Stimulated activated naive CD8-positive, alpha-beta T cell treated with anti-CD3 and anti-CD28 coated beads, Interleukin-15, amount 100 ng/mL, for 72 hours (primary cell): ENCODE measurements at regions not wholly inside any gene's neighbourhood (a gene's known extent, or its start where the extent isn't known, plus 50 kb on each side); places are given as distances from the start of the nearest gene placed in this dataset.

Experiments
- ATAC-seq: fragments of 150-1000 bp; cut with Tn5 transposase; 2 replicates; pipeline ENCODE4 v1.10.0; 2021; ENCODE audit warnings: mild to moderate bottlenecking, moderate library complexity
- DNase-seq, 2 donors: peaks; one replicate each; pipeline ENCODE4 v3.0.0; 2021 to 2022
- H3K27ac Mint-ChIP-seq, 2 donors: one replicate each; pipeline ENCODE4 v1.8.0; 2022; ENCODE audit warnings: mild to moderate bottlenecking in 2 of 2, mixed read lengths in 2 of 2, moderate library complexity in 2 of 2
- H3K27me3 Mint-ChIP-seq: one replicate; pipeline ENCODE4 v1.8.0; 2022; ENCODE audit warnings: mixed read lengths
- H3K4me1 Mint-ChIP-seq: one replicate; pipeline ENCODE4 v1.8.0; 2022; ENCODE audit warnings: mild to moderate bottlenecking, mixed read lengths
- H3K4me3 Mint-ChIP-seq, 2 donors: one replicate each; pipeline ENCODE4 v1.8.0; 2022; ENCODE audit warnings: mild to moderate bottlenecking in 2 of 2, mixed read lengths in 2 of 2, moderate library complexity in 1 of 2
- H3K9me3 Mint-ChIP-seq, 2 donors: one replicate each; pipeline ENCODE4 v1.8.0; 2022; ENCODE audit warnings: mixed read lengths in 2 of 2

- DNase-seq (no peak), ATAC-seq (no peak)
- no peak overlapping the region for H3K27ac Mint-ChIP-seq
- H3K9me3 Mint-ChIP-seq = no peaks in the 10 kb centered on the region
- H3K4me1 Mint-ChIP-seq = peaks cover 4% of the 10 kb centered on the region
- no peaks in the 10 kb centered on the region for H3K27me3 Mint-ChIP-seq
- no peak overlapping the region for H3K4me3 Mint-ChIP-seq
Observed at GRCh38 chr4:163611784-163612445, 117.4 kb downstream of the TMA16 start.

- H3K27ac Mint-ChIP-seq = no peak overlapping the region
- H3K9me3 Mint-ChIP-seq = no peaks in the 10 kb centered on the region
- no peak overlapping the region for H3K4me3 Mint-ChIP-seq
- ATAC-seq (no peak), DNase-seq (no peak)
- H3K4me1 Mint-ChIP-seq = no peaks in the 10 kb centered on the region
- no peaks in the 10 kb centered on the region for H3K27me3 Mint-ChIP-seq
Observed at GRCh38 chr4:163612762-163613161, 118.3 kb downstream of the TMA16 start.

- ATAC-seq (no peak), DNase-seq (no peak)
- no peaks in the 10 kb centered on the region for H3K4me1 Mint-ChIP-seq
- no peak overlapping the region for H3K4me3 Mint-ChIP-seq
- H3K9me3 Mint-ChIP-seq = no peaks in the 10 kb centered on the region
- H3K27me3 Mint-ChIP-seq = no peaks in the 10 kb centered on the region
- H3K27ac Mint-ChIP-seq = no peak overlapping the region
Observed at GRCh38 chr4:163613383-163613782, 118.9 kb downstream of the TMA16 start.

- ATAC-seq (no peak), DNase-seq (no peak)
- Mint-ChIP-seq H3K27ac (no peak overlapping the region), H3K4me1 (no peaks in the 10 kb centered on the region), H3K4me3 (no peak overlapping the region), H3K27me3 (no peaks in the 10 kb centered on the region), H3K9me3 (no peaks in the 10 kb centered on the region)
Observed at GRCh38 chr4:163614866-163615265, 120.4 kb downstream of the TMA16 start.

GRCh38 chr4:163618845-163619244 lies 124.4 kb downstream of the TMA16 start:
- no peak overlapping the region for H3K27ac Mint-ChIP-seq
- no peak for DNase-seq
- no peaks in the 10 kb centered on the region for H3K4me1 Mint-ChIP-seq
- no peak overlapping the region for H3K4me3 Mint-ChIP-seq
- no peak for ATAC-seq
- H3K9me3 Mint-ChIP-seq = no peaks in the 10 kb centered on the region
- H3K27me3 Mint-ChIP-seq = no peaks in the 10 kb centered on the region

GRCh38 chr4:163620738-163621137 lies 126.2 kb downstream of the TMA16 start:
- ATAC-seq = no peak
- no peak for DNase-seq
- no peaks in the 10 kb centered on the region for H3K27me3 Mint-ChIP-seq
- H3K9me3 Mint-ChIP-seq = no peaks in the 10 kb centered on the region
- H3K4me3 Mint-ChIP-seq = no peak overlapping the region
- peaks cover 15% of the 10 kb centered on the region for H3K4me1 Mint-ChIP-seq
- peak overlapping the region in 1 of 2 donors; percentile 12 for H3K27ac Mint-ChIP-seq

GRCh38 chr4:163621821-163622220 lies 127.3 kb downstream of the TMA16 start:
- Mint-ChIP-seq H3K27ac (no peak overlapping the region), H3K4me1 (peaks cover 15% of the 10 kb centered on the region), H3K4me3 (no peak overlapping the region), H3K27me3 (no peaks in the 10 kb centered on the region), H3K9me3 (no peaks in the 10 kb centered on the region)
- DNase-seq (no peak), ATAC-seq (no peak)

GRCh38 chr4:163622379-163623035 lies 128.0 kb downstream of the TMA16 start:
- ATAC-seq (peak; percentile 20), DNase-seq (no peak)
- Mint-ChIP-seq H3K4me1 (peaks cover 15% of the 10 kb centered on the region), H3K9me3 (no peaks in the 10 kb centered on the region), H3K27ac (no peak overlapping the region), H3K4me3 (no peak overlapping the region), H3K27me3 (no peaks in the 10 kb centered on the region)

- Mint-ChIP-seq H3K4me3 (no peak overlapping the region), H3K27me3 (no peaks in the 10 kb centered on the region), H3K9me3 (peaks cover 6 to 7% of the 10 kb centered on the region in 2 donors), H3K4me1 (peaks cover 15% of the 10 kb centered on the region), H3K27ac (no peak overlapping the region)
- DNase-seq (no peak), ATAC-seq (no peak)
Observed at GRCh38 chr4:163623787-163624186, 129.3 kb downstream of the TMA16 start.

- H3K4me3 Mint-ChIP-seq = no peak overlapping the region
- no peaks in the 10 kb centered on the region for H3K27me3 Mint-ChIP-seq
- DNase-seq = no peak
- H3K9me3 Mint-ChIP-seq = peaks cover 6 to 8% of the 10 kb centered on the region in 2 donors
- H3K4me1 Mint-ChIP-seq = peaks cover 15% of the 10 kb centered on the region
- no peak for ATAC-seq
- no peak overlapping the region for H3K27ac Mint-ChIP-seq
Observed at GRCh38 chr4:163624727-163625126, 130.2 kb downstream of the TMA16 start.

- no peaks in the 10 kb centered on the region for H3K27me3 Mint-ChIP-seq
- no peak for ATAC-seq
- no peak for DNase-seq
- H3K27ac Mint-ChIP-seq = no peak overlapping the region
- no peaks in the 10 kb centered on the region for H3K4me1 Mint-ChIP-seq
- peaks cover 15 to 16% of the 10 kb centered on the region in 2 donors for H3K9me3 Mint-ChIP-seq
- H3K4me3 Mint-ChIP-seq = no peak overlapping the region
Observed at GRCh38 chr4:163631288-163631687, 136.8 kb downstream of the TMA16 start.

- Mint-ChIP-seq H3K4me3 (no peak overlapping the region), H3K27me3 (no peaks in the 10 kb centered on the region), H3K9me3 (no peaks in the 10 kb centered on the region), H3K4me1 (no peaks in the 10 kb centered on the region), H3K27ac (no peak overlapping the region)
- ATAC-seq (no peak), DNase-seq (no peak)
Observed at GRCh38 chr4:163638909-163639308, 144.4 kb downstream of the TMA16 start.

GRCh38 chr4:163649557-163650091 lies 155.1 kb downstream of the TMA16 start:
- DNase-seq (no peak), ATAC-seq (no peak)
- H3K27me3 Mint-ChIP-seq = no peaks in the 10 kb centered on the region
- no peaks in the 10 kb centered on the region for H3K4me1 Mint-ChIP-seq
- peaks cover 20 to 24% of the 10 kb centered on the region in 2 donors for H3K9me3 Mint-ChIP-seq
- H3K27ac Mint-ChIP-seq = no peak overlapping the region
- H3K4me3 Mint-ChIP-seq = no peak overlapping the region

GRCh38 chr4:163651761-163652160 lies 157.3 kb downstream of the TMA16 start:
- H3K27ac Mint-ChIP-seq = no peak overlapping the region
- no peaks in the 10 kb centered on the region for H3K4me1 Mint-ChIP-seq
- H3K27me3 Mint-ChIP-seq = no peaks in the 10 kb centered on the region
- no peak for ATAC-seq
- H3K4me3 Mint-ChIP-seq = no peak overlapping the region
- peaks cover 4 to 16% of the 10 kb centered on the region in 2 donors for H3K9me3 Mint-ChIP-seq
- no peak for DNase-seq

GRCh38 chr4:163654621-163655020 lies 160.1 kb downstream of the TMA16 start:
- Mint-ChIP-seq H3K9me3 (peaks cover 0 to 8% of the 10 kb centered on the region in 2 donors), H3K27ac (no peak overlapping the region), H3K4me1 (no peaks in the 10 kb centered on the region), H3K27me3 (no peaks in the 10 kb centered on the region), H3K4me3 (no peak overlapping the region)
- ATAC-seq = no peak
- DNase-seq = no peak

GRCh38 chr4:163660636-163661035 lies 166.1 kb downstream of the TMA16 start:
- Mint-ChIP-seq H3K27ac (no peak overlapping the region), H3K27me3 (no peaks in the 10 kb centered on the region), H3K4me3 (no peak overlapping the region), H3K4me1 (peaks cover 6% of the 10 kb centered on the region), H3K9me3 (peaks cover 0 to 4% of the 10 kb centered on the region in 2 donors)
- no peak for ATAC-seq
- no peak for DNase-seq
